Esophagus (tissue), 2 donors: ENCODE measurements at regions not wholly inside any gene's neighbourhood (a gene's known extent, or its start where the extent isn't known, plus 50 kb on each side); places are given as distances from the start of the nearest gene placed in this dataset.

Source experiments
- H3K27ac ChIP-seq, 2 donors: one replicate each; pipeline ENCODE4 v1.5.1; 2013; ENCODE audit warnings: low read depth in 2 of 2, mild to moderate bottlenecking in 2 of 2, inconsistent platforms in 1 of 2, low read length in 1 of 2, moderate library complexity in 1 of 2
- H3K27me3 ChIP-seq, 2 donors: one replicate each; pipeline ENCODE4 v1.6.1; 2013; ENCODE audit warnings: low read length in 2 of 2, control low read depth in 1 of 2, mild to moderate bottlenecking in 1 of 2; ENCODE audit not compliant: insufficient read depth in 2 of 2, control insufficient read depth in 1 of 2
- H3K36me3 ChIP-seq, 2 donors: one replicate each; pipeline ENCODE4 v1.6.1; 2013; ENCODE audit warnings: low read length in 1 of 2; ENCODE audit not compliant: control insufficient read depth in 2 of 2, insufficient read depth in 2 of 2
- H3K4me1 ChIP-seq, 2 donors: one replicate each; pipeline ENCODE4 v1.6.1; 2013; ENCODE audit warnings: low read length in 1 of 2; ENCODE audit not compliant: control insufficient read depth in 2 of 2, insufficient read depth in 2 of 2
- H3K4me3 ChIP-seq, 2 donors: one replicate each; pipeline ENCODE4 v1.5.1; 2013; ENCODE audit warnings: low read length in 2 of 2, mild to moderate bottlenecking in 2 of 2, low read depth in 1 of 2, moderate library complexity in 1 of 2
- H3K9me3 ChIP-seq, 2 donors: one replicate each; pipeline ENCODE4 v1.6.1; 2013; ENCODE audit warnings: mild to moderate bottlenecking in 2 of 2, low read depth in 1 of 2, low read length in 1 of 2, moderate library complexity in 1 of 2; ENCODE audit not compliant: control insufficient read depth in 2 of 2, insufficient read depth in 1 of 2
- WGBS, 2 donors: extraction: QIAGEN DNeasy Blood & Tissue Kit; methylation state at CpG; one replicate each; pipeline ENCODE4 v1.1.7; 2013; 5-methylcytosine and 5-hydroxymethylcytosine counted together
- donor health status: healthy with polysubstance abuse.
- donor health status: Bipolar disorder and iron deficiency.

DNA sequence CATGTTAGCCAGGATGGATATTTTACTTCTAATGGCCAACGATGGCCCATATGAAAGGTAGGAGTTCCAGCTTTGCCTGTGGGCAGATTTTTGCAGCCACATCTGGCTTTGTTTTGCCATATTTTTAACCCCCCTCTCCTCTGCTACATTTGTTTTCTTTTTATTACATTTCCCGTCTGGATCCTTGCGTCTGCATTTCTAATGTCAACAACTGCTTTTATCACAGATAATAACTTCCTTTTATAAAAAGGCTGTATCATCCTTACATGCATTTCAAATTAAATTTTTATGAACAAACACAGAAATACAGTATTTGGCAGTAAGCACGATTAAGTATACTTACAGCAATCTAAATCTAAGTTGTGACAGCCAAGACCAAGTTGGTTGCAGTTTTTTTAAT is 156.0 kb downstream of the BAMBI start:
- Histone ChIP-seq H3K36me3 (no peaks in the 10 kb centered on the region), H3K27ac (no peak overlapping the region), H3K4me3 (no peak overlapping the region), H3K9me3 (no peaks in the 10 kb centered on the region), H3K27me3 (no peaks in the 10 kb centered on the region), H3K4me1 (no peaks in the 10 kb centered on the region)
- WGBS, 2 donors: 60 to 68% methylated on average over 4 of the region's 4 CpGs

DNA sequence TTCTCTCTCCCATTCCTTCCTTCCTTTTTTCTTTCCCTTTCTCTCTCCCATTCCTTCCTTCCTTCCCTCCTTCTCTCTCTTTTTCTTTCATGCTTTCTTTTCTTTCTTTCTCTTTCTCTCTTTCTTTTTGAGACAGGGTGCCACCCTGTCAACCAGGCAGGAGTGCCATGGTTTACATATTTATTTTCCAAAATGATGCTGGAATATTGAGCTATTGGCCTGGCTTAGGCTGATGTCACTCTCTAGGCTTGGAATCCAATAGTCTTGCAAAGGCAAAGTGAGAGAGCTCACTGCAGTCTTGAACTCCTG is 159.1 kb downstream of the BAMBI start:
- no peaks in the 10 kb centered on the region for H3K27me3 ChIP-seq
- H3K27ac ChIP-seq: no peak overlapping the region
- no peaks in the 10 kb centered on the region for H3K36me3 ChIP-seq
- no peaks in the 10 kb centered on the region for H3K9me3 ChIP-seq
- H3K4me1 ChIP-seq: no peaks in the 10 kb centered on the region
- no peak overlapping the region for H3K4me3 ChIP-seq

DNA sequence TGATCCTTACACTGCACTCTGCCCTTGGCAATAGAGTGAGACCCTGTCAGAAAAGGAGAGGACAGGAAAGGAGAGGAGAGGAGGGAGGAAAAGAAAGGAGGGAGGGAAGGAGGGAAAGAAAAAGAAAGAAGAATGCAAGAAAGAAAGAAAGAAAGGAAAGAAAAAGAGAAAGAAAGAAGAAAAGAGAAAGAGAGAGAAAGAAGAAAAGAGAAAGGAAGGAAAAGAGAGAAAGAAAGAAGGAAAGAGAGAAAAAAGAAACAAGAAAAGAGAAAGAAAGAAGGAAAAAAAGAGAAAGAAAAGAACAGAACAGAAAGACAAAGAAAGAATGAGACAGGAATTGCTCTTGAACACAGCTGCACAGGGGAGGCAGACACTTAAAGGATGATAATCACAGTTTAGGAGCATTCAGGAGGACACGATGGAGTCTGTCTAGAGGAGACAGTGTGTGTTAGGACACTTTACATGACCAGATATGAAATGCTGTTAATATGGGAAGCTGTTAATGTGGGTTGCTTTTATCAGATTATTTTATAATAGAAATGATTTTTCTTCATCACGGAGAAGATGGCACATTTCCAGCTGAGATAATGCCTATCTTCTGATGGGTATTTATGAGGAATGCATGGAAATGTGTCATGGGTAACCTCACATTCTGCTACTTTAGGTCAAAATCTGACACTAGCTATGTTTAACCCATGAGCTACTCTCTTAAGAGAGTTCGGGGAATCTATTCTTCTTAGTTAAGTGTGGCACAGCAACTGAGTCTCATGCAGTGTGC is 160.5 kb downstream of the BAMBI start:
- H3K36me3 ChIP-seq: no peaks in the 10 kb centered on the region
- no peak overlapping the region for H3K27ac ChIP-seq
- no peak overlapping the region for H3K4me3 ChIP-seq
- no peaks in the 10 kb centered on the region for H3K27me3 ChIP-seq
- H3K4me1 ChIP-seq: no peaks in the 10 kb centered on the region
- 59 to 66% methylated on average over 3 of the region's 3 CpGs for WGBS, 2 donors
- H3K9me3 ChIP-seq: no peaks in the 10 kb centered on the region

DNA sequence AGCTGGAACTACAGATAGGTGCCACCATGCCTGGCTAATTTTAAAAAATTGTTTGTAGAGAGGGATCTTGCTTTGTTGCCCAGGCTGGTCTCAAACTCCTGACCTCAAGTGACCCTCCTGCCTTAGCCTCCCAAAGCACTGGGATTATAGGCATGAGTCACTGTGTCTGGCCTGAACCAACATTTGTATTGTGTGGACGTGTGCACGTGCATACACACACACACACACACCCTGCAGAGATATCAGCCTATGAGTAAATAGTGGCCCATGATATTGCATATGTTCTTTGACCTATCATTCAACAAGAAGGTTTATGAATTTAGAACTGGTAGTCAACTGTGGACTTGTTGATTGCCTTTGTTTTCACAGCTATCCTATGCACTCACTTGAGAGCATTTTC is 161.6 kb downstream of the BAMBI start:
- H3K36me3 ChIP-seq: no peaks in the 10 kb centered on the region
- no peak overlapping the region for H3K4me3 ChIP-seq
- WGBS, 2 donors: 36 to 52% methylated on average over 2 of the region's 2 CpGs
- H3K9me3 ChIP-seq: no peaks in the 10 kb centered on the region
- H3K27me3 ChIP-seq: no peaks in the 10 kb centered on the region
- no peaks in the 10 kb centered on the region for H3K4me1 ChIP-seq
- H3K27ac ChIP-seq: no peak overlapping the region

DNA sequence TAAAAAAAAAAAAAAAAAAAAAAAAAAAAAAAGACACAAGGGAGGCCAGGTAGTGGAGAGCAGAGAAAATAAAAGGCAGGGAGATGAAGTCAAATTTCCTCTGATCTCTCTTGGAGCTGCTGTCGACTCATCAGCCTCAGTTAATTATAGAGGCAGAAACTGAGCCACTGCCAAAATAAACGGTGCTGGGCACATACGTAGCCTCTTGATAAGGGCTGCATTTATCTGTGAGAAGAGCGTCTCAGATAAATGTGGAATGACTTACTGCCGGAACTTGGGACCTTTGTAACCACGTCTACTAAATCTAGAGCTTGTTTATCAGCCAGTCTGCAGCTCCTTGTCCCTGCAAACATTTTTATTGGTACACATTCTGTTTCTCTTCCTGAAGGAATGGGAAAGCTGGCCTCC is 162.3 kb downstream of the BAMBI start:
- WGBS, 2 donors: 30% methylated on average over 6 of the region's 6 CpGs
- Histone ChIP-seq H3K27ac (no peak overlapping the region), H3K4me1 (no peaks in the 10 kb centered on the region)

DNA sequence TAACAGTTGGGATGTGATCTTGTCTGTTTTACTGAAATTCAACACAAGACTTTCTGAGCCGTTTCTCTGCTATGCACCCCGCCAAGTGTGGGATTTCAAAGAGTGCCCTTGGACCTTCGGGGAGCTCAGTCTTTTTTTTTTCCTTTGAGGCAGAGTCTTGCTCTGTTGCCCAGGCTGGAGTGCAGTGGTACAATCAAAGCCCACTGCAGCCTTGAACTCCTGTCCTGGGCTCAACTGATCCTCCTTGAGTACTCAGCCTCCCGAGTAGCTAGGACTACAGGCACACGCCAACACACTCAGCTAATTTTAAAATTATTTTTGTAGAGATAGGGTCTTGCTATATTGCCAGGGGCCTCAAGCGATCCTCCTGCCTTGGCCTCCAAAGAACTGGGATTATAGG is 162.9 kb downstream of the BAMBI start:
- no peaks in the 10 kb centered on the region for H3K4me1 ChIP-seq
- peaks cover 3 to 4% of the 10 kb centered on the region in 2 donors for H3K9me3 ChIP-seq
- no peaks in the 10 kb centered on the region for H3K36me3 ChIP-seq
- no peak overlapping the region for H3K4me3 ChIP-seq
- WGBS, 2 donors: 84 to 86% methylated on average over 6 of the region's 6 CpGs
- no peaks in the 10 kb centered on the region for H3K27me3 ChIP-seq
- H3K27ac ChIP-seq: no peak overlapping the region

More for the DNA sequence above, 162.3 kb downstream of the BAMBI start:
- no peak overlapping the region for H3K4me3 ChIP-seq
- H3K27me3 ChIP-seq: no peaks in the 10 kb centered on the region
- H3K36me3 ChIP-seq: no peaks in the 10 kb centered on the region
- H3K9me3 ChIP-seq: no peaks in the 10 kb centered on the region

DNA sequence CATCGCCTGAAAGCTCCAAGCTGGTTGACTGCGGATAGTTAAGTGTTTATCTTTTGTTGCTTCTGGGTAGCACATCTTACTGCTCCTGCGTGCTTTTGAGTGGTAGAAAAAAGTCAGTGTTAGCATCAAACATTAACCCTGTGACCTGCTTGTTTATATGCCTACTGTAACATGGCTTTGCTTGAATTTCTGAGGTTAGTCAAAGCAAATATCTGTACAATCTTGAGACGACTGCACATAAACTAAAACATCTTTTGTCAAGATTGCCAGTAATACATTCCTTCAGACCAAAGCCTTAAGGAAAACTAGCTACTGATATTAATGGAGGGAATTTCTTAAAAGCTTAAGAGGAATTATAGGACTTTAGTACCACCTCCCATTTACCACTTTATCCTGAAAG is 163.7 kb downstream of the BAMBI start:
- Histone ChIP-seq H3K4me3 (no peak overlapping the region), H3K27me3 (no peaks in the 10 kb centered on the region), H3K9me3 (peaks cover 3 to 4% of the 10 kb centered on the region in 2 donors), H3K36me3 (no peaks in the 10 kb centered on the region), H3K27ac (no peak overlapping the region), H3K4me1 (no peaks in the 10 kb centered on the region)
- 72 to 73% methylated on average over 4 of the region's 4 CpGs for WGBS, 2 donors

DNA sequence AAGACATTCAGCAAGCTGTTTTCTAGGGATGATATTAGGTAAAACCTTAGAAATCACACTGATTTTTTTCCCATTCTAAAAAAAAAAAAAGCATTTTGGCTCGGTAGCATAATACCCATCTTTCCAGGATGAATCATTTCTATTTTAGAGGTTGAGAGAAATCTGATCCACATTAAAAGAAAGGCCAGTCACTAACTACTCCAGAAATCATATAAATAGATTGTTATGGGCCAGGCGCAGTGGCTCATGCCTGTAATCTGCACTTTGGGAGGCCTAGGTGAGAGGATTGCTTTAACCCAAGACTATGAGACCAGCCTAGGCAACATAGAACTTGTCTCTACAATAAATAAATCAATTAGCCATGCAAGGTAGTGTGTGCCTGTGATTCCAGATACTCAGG is 164.3 kb downstream of the BAMBI start:
- no peak overlapping the region for H3K27ac ChIP-seq
- WGBS, 2 donors: 48 to 58% methylated on average over 2 of the region's 2 CpGs
- no peaks in the 10 kb centered on the region for H3K27me3 ChIP-seq
- H3K4me1 ChIP-seq: no peaks in the 10 kb centered on the region
- peaks cover 3 to 4% of the 10 kb centered on the region in 2 donors for H3K9me3 ChIP-seq
- no peaks in the 10 kb centered on the region for H3K36me3 ChIP-seq
- no peak overlapping the region for H3K4me3 ChIP-seq

DNA sequence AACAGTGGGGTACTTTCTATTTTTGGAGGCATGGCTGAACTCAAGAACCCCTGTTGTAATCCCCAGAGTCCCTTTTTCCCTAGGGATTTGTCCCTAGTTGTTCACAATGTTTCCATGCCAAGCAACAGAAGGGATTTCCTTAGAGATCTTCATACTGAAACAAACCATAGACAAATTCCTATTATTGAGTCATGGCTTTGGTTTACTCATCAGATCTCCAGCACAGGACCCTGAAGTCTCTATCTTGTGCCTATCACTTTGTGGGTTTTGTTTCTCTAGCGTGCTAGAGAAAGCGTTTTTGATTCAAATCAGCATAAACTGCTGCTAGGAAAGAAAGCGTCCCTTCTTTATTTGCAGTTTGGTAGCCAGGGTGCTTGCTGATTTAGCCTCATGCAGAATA is 165.0 kb downstream of the BAMBI start:
- Histone ChIP-seq H3K4me3 (no peak overlapping the region), H3K36me3 (no peaks in the 10 kb centered on the region), H3K9me3 (peaks cover 3 to 4% of the 10 kb centered on the region in 2 donors), H3K4me1 (no peaks in the 10 kb centered on the region), H3K27ac (no peak overlapping the region), H3K27me3 (no peaks in the 10 kb centered on the region)
- WGBS, 2 donors: 86 to 89% methylated on average over 3 of the region's 3 CpGs

DNA sequence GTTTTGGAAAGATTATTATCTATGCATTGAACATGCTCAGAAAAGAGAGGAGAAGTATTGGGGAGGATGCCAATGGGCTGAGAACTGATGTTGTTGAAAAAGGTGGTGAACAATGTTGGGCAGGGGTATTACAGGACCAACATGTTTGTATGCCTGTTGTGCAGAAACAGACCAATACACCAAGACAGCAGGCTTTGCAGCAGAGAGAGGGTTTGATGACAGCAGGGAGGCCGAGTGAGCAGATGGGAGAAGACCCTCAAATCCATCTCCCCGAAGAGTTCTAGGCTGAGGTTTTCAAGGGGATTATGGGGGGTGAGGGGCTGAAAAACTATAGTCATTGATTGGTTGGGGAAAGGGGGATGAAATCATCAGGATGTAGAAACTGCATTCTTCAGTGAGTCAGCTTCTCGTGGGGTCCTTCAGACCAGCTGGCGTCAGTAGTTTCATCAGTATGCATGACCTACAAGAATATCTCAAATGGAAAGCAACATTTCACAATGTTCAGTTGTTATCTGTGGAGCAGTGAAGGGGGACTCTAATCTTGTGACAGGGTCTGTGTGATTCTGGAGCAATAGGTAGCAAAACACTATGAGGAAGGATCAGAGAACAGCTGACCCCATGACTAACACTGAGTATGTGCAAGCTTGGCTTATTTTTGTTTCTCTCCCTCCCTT is 167.8 kb downstream of the BAMBI start:
- H3K9me3 ChIP-seq: peaks cover 3 to 4% of the 10 kb centered on the region in 2 donors
- WGBS, 2 donors: 91% methylated on average over 4 of the region's 4 CpGs

More for the DNA sequence above, 167.8 kb downstream of the BAMBI start:
- Histone ChIP-seq H3K27ac (no peak overlapping the region), H3K4me1 (no peaks in the 10 kb centered on the region), H3K27me3 (no peaks in the 10 kb centered on the region), H3K36me3 (no peaks in the 10 kb centered on the region), H3K4me3 (no peak overlapping the region)
